ENCODE measurements at regions not wholly inside any gene's neighbourhood (a gene's known extent, or its start where the extent isn't known, plus 50 kb on each side); places are given as distances from the start of the nearest gene placed in this dataset.

GRCh38 chr13:80161219-80161618 is 179.7 kb downstream of the SPRY2 start:
- no peak for TF ChIP-seq POLR2AphosphoS5 (IDR thresholded peaks at IDR 0.05; ENCODE audit: low read depth)
- TF ChIP-seq REST (IDR thresholded peaks at IDR 0.05; ENCODE audit: unreplicated experiment): no peak
- no peak for TF ChIP-seq EZH2phosphoT487 (IDR thresholded peaks at IDR 0.05; ENCODE audit: unreplicated experiment)
- no peak for TF ChIP-seq CTCF (conservative IDR thresholded peaks at IDR 0.05; ENCODE audit: low read depth in 2 of 2)
- TF ChIP-seq EZH2 (IDR thresholded peaks at IDR 0.05; ENCODE audit: low read depth, unreplicated experiment): no peak
- no peak for TF ChIP-seq CREB1 (CRISPR knock-in tag; IDR thresholded peaks at IDR 0.05; ENCODE audit: low read depth)
- TF ChIP-seq ZNF114 (CRISPR knock-in tag; IDR thresholded peaks at IDR 0.05): no peak
- no peak for TF ChIP-seq JUNB (IDR thresholded peaks at IDR 0.05; ENCODE audit: unreplicated experiment)
- TF ChIP-seq ZNF331 (CRISPR knock-in tag; IDR thresholded peaks at IDR 0.05; ENCODE audit: low read depth): no peak
- TF ChIP-seq ETS1 (IDR thresholded peaks at IDR 0.05): no peak
- TF ChIP-seq NANOG (IDR thresholded peaks at IDR 0.05; ENCODE audit: borderline replicate concordance): no peak
- TF ChIP-seq STAT1 (IDR thresholded peaks at IDR 0.05; ENCODE audit: unreplicated experiment): no peak
- no peak for TF ChIP-seq ZNF462 (CRISPR knock-in tag; IDR thresholded peaks at IDR 0.05)

Measured in GM23338 (cell line).